Erythroblast (primary cell): ENCODE measurements at regions not wholly inside any gene's neighbourhood (a gene's known extent, or its start where the extent isn't known, plus 50 kb on each side); places are given as distances from the start of the nearest gene placed in this dataset.

Experiments used
- GATA1 ChIP-seq: IDR thresholded peaks from 2 replicates; pipeline ENCODE4 v1.6.1; 2011; ENCODE audit warnings: low read depth, mild to moderate bottlenecking, control low read depth, low read length, moderate library complexity
- POLR2A ChIP-seq: IDR thresholded peaks from 2 replicates; pipeline ENCODE4 v1.6.1; 2011; ENCODE audit warnings: mild to moderate bottlenecking, low read length

- TF ChIP-seq POLR2A (no peak), GATA1 (no peak)
These were observed 682.9 kb upstream of the GALNTL6 start for GRCh38 chr4:171130256-171130801.
